HEK293 (cell line): ENCODE measurements at regions not wholly inside any gene's neighbourhood (a gene's known extent, or its start where the extent isn't known, plus 50 kb on each side); places are given as distances from the start of the nearest gene placed in this dataset.
A peak's percentile ranks its signal among the peaks of the same experiment; 100 is the strongest.

Source experiments
- CTCF ChIA-PET: fragments of 350-600 bp; formaldehyde crosslinking; extraction: SDS; loops from one replicate; lab custom pipeline; 2021; ENCODE audit warnings: antibody characterized with exemption; lab: Yijun Ruan, JAX
- POLR2A ChIA-PET: fragments of 300-600 bp; formaldehyde crosslinking; extraction: SDS; loops from one replicate; lab custom pipeline; 2020; ENCODE audit warnings: antibody characterized with exemption, inconsistent platforms; lab: Yijun Ruan, JAX
- H3K27ac ChIP-seq: fragments of 200-500 bp; sonication (Bioruptor generic); 2 replicates; pipeline ENCODE4 v1.5.1; 2014; ENCODE audit warnings: low read depth, low read length, control low read depth, inconsistent platforms; ENCODE audit errors: extremely low read depth
- H3K36me3 ChIP-seq, 2 experiments: fragments of 200-500 bp in 1 of 2; sonication (Bioruptor generic) in 1 of 2; 1 replicate in 1 of 2; 2 replicates in 1 of 2; pipeline ENCODE4 v1.5.1; 2014 to 2017; ENCODE audit warnings: inconsistent platforms in 2 of 2, low read length in 2 of 2; ENCODE audit not compliant: control insufficient read depth in 2 of 2, insufficient read depth in 1 of 2
- H3K4me1 ChIP-seq: fragments of 200-500 bp; sonication (Bioruptor generic); 2 replicates; pipeline ENCODE4 v1.5.1; 2014; ENCODE audit warnings: mild to moderate bottlenecking, low read length, inconsistent platforms; ENCODE audit not compliant: control insufficient read depth, insufficient read depth
- H3K4me3 ChIP-seq: 2 replicates; pipeline ENCODE4 v1.5.1; 2011; ENCODE audit warnings: low read depth, mild to moderate bottlenecking, control low read depth, low read length, moderate library complexity
- H3K9me3 ChIP-seq: fragments of 200-500 bp; sonication (Bioruptor generic); 2 replicates; pipeline ENCODE4 v1.5.1; 2014; ENCODE audit warnings: low read depth, low read length, inconsistent platforms; ENCODE audit not compliant: control insufficient read depth, insufficient read depth
- EGR2 ChIP-seq: fragments of 450-650 bp; formaldehyde crosslinking; IDR thresholded peaks from 2 replicates; pipeline ENCODE4 v1.5.1; 2016; ENCODE audit warnings: low read depth, missing biosample characterization, missing genetic modification characterization
- ZBTB20 ChIP-seq: fragments of 450-650 bp; formaldehyde crosslinking; IDR thresholded peaks from 2 replicates; pipeline ENCODE4 v1.5.1; 2016; ENCODE audit warnings: missing biosample characterization, missing genetic modification characterization
- ZBTB21 ChIP-seq: fragments of 450-650 bp; formaldehyde crosslinking; IDR thresholded peaks from 2 replicates; pipeline ENCODE4 v1.5.1; 2017; ENCODE audit warnings: missing biosample characterization, missing genetic modification characterization
- ZFHX2 ChIP-seq: fragments of 450-650 bp; formaldehyde crosslinking; conservative IDR thresholded peaks from 2 replicates; pipeline ENCODE4 v1.5.1; 2016; ENCODE audit warnings: missing biosample characterization, missing genetic modification characterization
- ZNF184 ChIP-seq: fragments of 450-650 bp; IDR thresholded peaks from 2 replicates; pipeline ENCODE4 v1.5.1; 2018; ENCODE audit warnings: missing biosample characterization, mild to moderate bottlenecking, missing genetic modification characterization
- ZNF335 ChIP-seq: fragments of 450-650 bp; formaldehyde crosslinking; conservative IDR thresholded peaks from 2 replicates; pipeline ENCODE4 v1.5.1; 2016; ENCODE audit warnings: missing biosample characterization, missing genetic modification characterization
- ZNF623 ChIP-seq: fragments of 450-650 bp; formaldehyde crosslinking; IDR thresholded peaks from 2 replicates; pipeline ENCODE4 v1.5.1; 2016; ENCODE audit warnings: missing biosample characterization, missing genetic modification characterization
- ZNF785 ChIP-seq: fragments of 450-650 bp; formaldehyde crosslinking; IDR thresholded peaks from 2 replicates; pipeline ENCODE4 v1.5.1; 2016; ENCODE audit warnings: missing biosample characterization, missing genetic modification characterization
- TF ChIP-seq, protein P1 (sequence below): fragments of 450-650 bp; formaldehyde crosslinking; IDR thresholded peaks from 2 replicates; pipeline ENCODE4 v1.5.1; 2016; ENCODE audit warnings: missing biosample characterization, missing genetic modification characterization
- TF ChIP-seq, protein P2 (sequence below): fragments of 450-650 bp; formaldehyde crosslinking; IDR thresholded peaks from 2 replicates; pipeline ENCODE4 v1.5.1; 2017; ENCODE audit warnings: missing biosample characterization, missing genetic modification characterization

DNA sequence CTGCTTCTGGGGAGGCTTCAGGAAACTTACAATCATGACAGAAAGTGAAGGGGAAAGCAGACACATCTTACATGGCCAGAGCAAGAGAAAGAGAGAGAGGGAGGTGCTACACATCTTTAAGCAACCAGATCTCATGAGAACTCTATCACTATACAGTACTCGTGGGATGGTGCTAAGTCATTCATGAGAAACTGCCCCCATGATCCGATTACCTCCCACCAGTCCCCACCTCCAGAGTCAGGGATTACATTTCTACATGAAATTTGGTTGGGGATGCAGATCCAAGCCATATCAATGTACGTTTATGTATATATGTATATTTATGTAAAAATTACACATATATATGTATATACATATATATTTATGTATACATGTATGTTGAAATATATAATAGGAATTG, 54.4 kb upstream of the CCDC112 start:
- Histone ChIP-seq H3K4me3 (no peak overlapping the region), H3K9me3 (no peaks in the 10 kb centered on the region), H3K36me3 (no peaks in the 10 kb centered on the region), H3K27ac (no peak overlapping the region), H3K4me1 (0 out of 2 replicates have a peak, but pooled peaks cover 2% of the 10 kb centered on the region)
- ChIA-PET POLR2A (no interaction called here), CTCF (no interaction called here)
- peak; percentile 75; the same call in 1 of the 2 replicates for TF ChIP-seq EGR2 (tag by site-specific recombination)
- TF ChIP-seq ZFHX2 (tag by site-specific recombination): peak; percentile 59
- TF ChIP-seq, protein P1, sequence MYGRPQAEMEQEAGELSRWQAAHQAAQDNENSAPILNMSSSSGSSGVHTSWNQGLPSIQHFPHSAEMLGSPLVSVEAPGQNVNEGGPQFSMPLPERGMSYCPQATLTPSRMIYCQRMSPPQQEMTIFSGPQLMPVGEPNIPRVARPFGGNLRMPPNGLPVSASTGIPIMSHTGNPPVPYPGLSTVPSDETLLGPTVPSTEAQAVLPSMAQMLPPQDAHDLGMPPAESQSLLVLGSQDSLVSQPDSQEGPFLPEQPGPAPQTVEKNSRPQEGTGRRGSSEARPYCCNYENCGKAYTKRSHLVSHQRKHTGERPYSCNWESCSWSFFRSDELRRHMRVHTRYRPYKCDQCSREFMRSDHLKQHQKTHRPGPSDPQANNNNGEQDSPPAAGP (tag by site-specific recombination): no peak

DNA sequence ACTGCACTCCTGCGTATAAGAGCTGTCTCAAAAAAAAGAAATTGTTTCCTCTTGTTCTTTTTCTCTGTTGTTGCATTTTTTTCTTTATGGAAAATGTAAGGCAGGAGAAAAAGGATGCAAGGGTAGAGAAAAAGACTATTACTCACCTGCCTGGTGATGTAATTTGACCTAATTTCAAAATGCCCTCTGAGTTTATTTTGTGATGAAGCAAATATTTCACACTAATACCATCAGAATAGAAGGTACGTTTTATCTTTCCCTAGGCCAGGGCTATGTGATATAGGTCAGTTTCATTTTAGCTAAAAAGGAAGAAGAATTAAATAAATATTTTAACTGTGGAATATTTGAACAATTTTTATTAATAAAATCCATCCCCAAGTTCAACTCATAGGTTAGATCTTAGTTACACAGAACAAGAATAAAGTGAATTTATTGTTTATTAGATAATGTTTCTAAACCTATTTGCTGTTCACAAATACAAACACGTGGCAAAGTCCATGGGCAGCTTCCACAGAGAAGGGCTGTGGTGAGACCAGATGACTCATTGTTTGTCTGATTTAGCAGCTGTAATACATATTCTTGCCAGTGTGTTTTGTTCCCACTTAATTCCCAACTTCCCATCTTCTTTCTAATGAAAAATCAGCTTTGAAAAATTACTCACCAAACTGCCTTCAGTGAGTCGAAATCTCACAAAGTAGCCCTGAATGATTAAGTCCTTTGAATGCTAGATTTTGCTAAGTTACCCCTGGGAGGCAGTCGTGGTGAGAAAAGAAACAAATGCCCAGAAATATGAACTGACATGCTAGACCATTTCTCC, 52.8 kb upstream of the CCDC112 start:
- 0 out of 2 replicates have a peak, but pooled peaks cover 2% of the 10 kb centered on the region for H3K4me1 ChIP-seq
- POLR2A ChIA-PET: no interaction called here
- CTCF ChIA-PET: interaction anchor here (0.9 to 1.2 kb wide), 3 partner anchors 12 to 41 kb away, joined by 3 read pairs; no protein-coding TSS in a partner anchor
- H3K36me3 ChIP-seq: no peaks in the 10 kb centered on the region
- no peak overlapping the region for H3K4me3 ChIP-seq
- no peaks in the 10 kb centered on the region for H3K9me3 ChIP-seq
- H3K27ac ChIP-seq: no peak overlapping the region
- no peak for TF ChIP-seq ZBTB21 (tag by site-specific recombination)
- no peak for TF ChIP-seq ZNF785 (tag by site-specific recombination)
- TF ChIP-seq ZNF335 (tag by site-specific recombination): peak; percentile 82
- peak; percentile 50; the same call in 1 of the 2 replicates for TF ChIP-seq ZBTB20 (tag by site-specific recombination)
- TF ChIP-seq, protein P2, sequence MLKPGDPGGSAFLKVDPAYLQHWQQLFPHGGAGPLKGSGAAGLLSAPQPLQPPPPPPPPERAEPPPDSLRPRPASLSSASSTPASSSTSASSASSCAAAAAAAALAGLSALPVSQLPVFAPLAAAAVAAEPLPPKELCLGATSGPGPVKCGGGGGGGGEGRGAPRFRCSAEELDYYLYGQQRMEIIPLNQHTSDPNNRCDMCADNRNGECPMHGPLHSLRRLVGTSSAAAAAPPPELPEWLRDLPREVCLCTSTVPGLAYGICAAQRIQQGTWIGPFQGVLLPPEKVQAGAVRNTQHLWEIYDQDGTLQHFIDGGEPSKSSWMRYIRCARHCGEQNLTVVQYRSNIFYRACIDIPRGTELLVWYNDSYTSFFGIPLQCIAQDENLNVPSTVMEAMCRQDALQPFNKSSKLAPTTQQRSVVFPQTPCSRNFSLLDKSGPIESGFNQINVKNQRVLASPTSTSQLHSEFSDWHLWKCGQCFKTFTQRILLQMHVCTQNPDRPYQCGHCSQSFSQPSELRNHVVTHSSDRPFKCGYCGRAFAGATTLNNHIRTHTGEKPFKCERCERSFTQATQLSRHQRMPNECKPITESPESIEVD (tag by site-specific recombination): peak; percentile 10; the same call in 1 of the 2 replicates
- TF ChIP-seq ZNF184: 0 out of 2 replicates have a peak, but pooled peaks have one; percentile 27

DNA sequence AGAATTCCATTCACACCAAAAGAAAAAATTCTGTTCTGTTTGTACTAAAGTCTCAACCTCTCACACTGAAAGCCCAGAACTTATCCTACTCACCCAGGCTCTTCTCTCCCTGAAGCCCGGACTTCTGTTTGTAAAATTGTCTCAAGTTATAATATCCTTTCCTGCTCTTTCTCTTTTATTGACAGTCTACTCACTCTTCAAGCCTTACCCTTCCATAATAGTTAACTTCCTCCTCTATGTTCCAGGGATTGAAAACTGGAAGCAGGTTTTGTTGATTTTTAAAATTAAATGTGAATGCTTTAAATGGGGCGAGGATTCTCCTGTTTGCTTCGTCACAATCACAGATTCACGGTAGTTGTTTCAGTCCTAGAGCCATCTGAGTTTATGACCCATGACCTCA, 51.7 kb upstream of the CCDC112 start:
- H3K4me3 ChIP-seq: no peak overlapping the region
- no peaks in the 10 kb centered on the region for H3K9me3 ChIP-seq
- ChIA-PET POLR2A (no interaction called here), CTCF (no interaction called here)
- TF ChIP-seq ZNF623 (tag by site-specific recombination): no peak
- H3K36me3 ChIP-seq: no peaks in the 10 kb centered on the region
- H3K27ac ChIP-seq: no peak overlapping the region
- 0 out of 2 replicates have a peak, but pooled peaks cover 2% of the 10 kb centered on the region for H3K4me1 ChIP-seq
